ENCODE measurements at regions not wholly inside any gene's neighbourhood (a gene's known extent, or its start where the extent isn't known, plus 50 kb on each side); places are given as distances from the start of the nearest gene placed in this dataset.

DNA sequence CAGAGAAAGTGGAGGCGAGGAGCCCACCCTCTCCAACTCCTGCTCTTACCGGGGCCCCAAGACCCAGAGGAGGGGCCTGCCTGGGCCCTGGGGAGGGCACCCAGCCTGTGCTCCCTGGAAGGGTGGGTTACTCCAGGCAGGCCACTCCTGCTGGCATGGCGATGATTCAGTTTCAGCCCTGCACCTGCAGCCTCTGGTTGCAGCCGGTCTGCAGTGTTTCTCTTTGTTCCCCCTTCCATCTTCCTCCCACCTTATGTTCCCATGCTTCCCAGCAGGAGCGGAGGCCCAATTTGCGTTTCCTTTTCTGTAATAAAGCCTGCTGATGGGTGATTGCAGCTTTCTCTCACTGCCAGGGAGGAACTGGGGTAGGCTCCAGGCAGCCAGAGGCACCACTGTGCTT lies 53.2 kb upstream of the FAM20C start:
- TF ChIP-seq, protein P1, sequence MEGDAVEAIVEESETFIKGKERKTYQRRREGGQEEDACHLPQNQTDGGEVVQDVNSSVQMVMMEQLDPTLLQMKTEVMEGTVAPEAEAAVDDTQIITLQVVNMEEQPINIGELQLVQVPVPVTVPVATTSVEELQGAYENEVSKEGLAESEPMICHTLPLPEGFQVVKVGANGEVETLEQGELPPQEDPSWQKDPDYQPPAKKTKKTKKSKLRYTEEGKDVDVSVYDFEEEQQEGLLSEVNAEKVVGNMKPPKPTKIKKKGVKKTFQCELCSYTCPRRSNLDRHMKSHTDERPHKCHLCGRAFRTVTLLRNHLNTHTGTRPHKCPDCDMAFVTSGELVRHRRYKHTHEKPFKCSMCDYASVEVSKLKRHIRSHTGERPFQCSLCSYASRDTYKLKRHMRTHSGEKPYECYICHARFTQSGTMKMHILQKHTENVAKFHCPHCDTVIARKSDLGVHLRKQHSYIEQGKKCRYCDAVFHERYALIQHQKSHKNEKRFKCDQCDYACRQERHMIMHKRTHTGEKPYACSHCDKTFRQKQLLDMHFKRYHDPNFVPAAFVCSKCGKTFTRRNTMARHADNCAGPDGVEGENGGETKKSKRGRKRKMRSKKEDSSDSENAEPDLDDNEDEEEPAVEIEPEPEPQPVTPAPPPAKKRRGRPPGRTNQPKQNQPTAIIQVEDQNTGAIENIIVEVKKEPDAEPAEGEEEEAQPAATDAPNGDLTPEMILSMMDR (IDR thresholded peaks at IDR 0.05; ENCODE audit: poor library complexity), result no peak
- TF ChIP-seq EZH2 (IDR thresholded peaks at IDR 0.05; ENCODE audit: borderline replicate concordance), result no peak

Measured in hepatocyte (in vitro differentiated cells).